Skin epidermis (tissue), 12 donors: ENCODE measurements at regions not wholly inside any gene's neighbourhood (a gene's known extent, or its start where the extent isn't known, plus 50 kb on each side); places are given as distances from the start of the nearest gene placed in this dataset.
"Not testable (repeated sequence)": the region's sequence is repeated elsewhere in the genome, so short reads cannot be mapped to it uniquely, and the experiment has no call there.

ENCODE experiments used
- H3K27ac ChIP-seq, 21 experiments: fragments of 200-600 bp; sonication (generic) in 11 of 21; one replicate each; pipeline ENCODE4 v1.5.0; 2020; ENCODE audit warnings: mild to moderate bottlenecking in 3 of 21, inconsistent platforms in 2 of 21, moderate library complexity in 2 of 21
- H3K4me3 ChIP-seq, 7 experiments: fragments of 200-600 bp; sonication (generic) in 2 of 7; one replicate each; pipeline ENCODE4 v1.5.0; 2020; ENCODE audit warnings: inconsistent platforms in 2 of 7, mild to moderate bottlenecking in 2 of 7, moderate library complexity in 1 of 7

DNA sequence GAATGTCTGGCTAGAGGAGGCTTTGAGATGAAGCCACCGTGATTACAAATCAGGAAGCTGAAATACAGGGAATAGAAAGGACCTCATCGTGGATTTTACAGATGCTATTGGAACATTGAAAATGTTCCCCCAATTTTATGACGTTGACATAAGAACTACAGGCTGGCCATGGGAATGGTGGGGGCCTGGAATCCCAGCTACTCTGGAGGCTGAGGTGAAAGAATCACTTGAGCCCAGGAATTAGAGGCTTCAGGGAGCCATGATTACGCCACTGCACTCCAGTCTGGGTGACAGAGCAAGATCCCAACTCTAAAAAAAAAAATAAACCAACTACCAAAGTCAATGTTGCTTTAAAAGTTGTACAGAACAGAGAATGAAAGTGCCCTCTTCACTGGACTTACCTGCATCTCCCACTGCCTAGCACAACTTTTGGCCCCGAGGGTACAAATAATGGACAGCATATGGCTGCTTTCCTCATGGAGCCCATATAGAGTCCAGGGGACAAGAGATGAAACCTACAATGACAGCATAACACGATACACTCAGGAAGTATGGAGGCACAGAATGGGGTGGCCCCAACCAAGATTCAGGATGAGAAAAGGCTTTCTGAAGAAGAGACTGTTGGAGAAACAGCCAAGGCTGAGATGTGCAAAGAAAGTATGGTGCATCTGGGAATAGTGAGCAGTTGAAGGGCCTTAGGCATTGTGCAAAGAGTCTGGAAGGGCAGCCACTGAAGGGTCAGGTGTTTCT, 254.8 kb downstream of the MYCN start:
- no peak overlapping the region for H3K4me3 ChIP-seq
- H3K27ac ChIP-seq = no peak overlapping the region

GRCh38 chr2:16194530-16194929, 254.2 kb downstream of the MYCN start:
- no peak overlapping the region for H3K27ac ChIP-seq

DNA sequence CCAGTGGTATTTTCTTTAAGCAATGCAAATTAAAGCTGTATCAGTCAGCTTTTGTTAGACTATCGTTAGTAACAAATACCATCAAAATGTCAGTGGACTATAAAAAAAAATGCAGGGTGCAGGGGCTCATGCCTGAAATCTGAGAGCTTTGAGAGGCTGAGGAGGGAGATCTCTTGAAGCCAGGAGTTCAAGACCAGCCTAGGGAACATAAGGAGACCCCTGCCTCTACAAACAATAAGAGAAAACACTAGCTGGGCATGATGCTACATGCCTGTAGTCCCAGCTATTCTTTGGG, 253.7 kb downstream of the MYCN start:
- H3K4me3 ChIP-seq = no peak overlapping the region
- H3K27ac ChIP-seq = no peak overlapping the region

More at GRCh38 chr2:16194530-16194929, 254.2 kb downstream of the MYCN start:
- no peak overlapping the region for H3K4me3 ChIP-seq

- no peak overlapping the region for H3K27ac ChIP-seq
Measured at GRCh38 chr2:16192416-16193216, 252.3 kb downstream of the MYCN start.

DNA sequence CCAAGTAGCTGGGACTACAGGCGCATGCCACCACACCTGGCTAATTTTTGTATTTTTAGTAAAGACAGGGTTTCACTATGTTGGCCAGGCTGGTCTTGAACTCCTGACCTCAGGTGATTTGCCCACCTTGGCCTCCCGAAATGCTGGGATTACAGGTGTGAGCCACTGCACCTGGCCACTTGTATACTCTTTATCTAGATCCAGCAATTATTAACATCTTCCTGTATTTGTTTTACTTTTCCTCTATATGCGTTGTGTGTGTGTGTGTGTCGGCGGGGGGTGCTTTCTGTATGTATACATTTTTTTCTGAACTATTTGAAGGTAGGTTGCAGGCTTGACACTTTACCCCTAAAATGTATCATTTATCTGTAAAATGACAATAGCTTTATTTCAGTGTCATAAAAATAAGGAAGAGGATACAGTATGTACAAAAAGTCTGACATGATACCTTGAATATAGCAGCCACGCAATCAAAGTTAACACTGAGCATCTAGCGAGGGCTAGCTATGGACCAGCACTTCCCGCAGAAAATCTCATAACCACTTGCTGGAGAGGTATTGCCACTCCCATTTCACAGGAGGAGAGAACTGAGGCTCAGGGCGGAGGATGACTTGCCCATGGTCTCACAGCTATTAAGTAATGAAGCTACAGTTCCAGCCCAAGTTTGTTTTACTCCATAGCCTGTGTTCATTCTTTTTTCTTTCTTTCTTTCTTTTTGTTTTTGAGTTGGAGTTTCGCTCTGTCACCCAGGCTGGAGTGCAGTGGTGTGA, 251.3 kb downstream of the MYCN start:
- Histone ChIP-seq H3K27ac (no peak overlapping the region), H3K4me3 (no peak overlapping the region)

More at GRCh38 chr2:16192416-16193216, 252.3 kb downstream of the MYCN start:
- no peak overlapping the region for H3K4me3 ChIP-seq

DNA sequence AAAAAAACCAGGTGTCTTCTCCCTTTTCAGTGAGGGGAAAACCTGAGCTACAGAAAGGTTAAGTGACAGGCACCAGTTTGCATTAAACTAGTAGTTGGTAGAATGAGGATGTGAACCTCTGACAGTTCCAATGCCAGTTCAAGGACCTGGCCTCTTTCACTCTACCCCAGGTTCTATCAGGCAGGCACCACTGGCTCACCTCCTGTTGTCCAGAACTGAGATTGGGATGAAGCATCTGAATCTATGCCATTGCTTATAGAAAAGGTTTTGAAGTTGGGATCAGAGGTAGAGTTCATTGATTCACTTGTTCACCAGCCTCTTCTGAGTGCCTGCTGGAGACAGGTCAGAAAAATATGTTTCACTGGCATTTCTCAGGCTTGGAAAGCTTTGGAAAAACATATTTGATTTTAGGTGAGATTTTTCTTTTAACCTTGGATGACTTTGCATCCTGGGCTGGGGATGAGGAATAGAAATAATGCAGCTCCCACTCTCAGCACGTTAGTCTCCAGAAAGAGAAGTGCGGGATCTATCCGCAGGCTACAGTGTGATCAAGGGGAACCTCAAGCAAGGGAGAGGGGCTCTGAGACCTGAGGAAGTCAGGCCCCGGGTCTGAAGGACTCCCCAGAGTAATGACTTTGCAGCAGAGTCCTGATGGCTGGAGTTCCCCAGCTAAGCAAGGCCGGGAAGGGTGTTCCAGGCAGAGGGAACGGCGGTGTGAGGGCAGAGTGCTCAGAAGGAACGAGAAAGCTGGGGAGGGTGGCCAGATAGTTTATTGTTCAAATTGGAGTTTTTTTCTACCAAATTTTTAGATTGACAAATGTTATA, 250.3 kb downstream of the MYCN start:
- no peak overlapping the region for H3K27ac ChIP-seq
- no peak overlapping the region for H3K4me3 ChIP-seq

DNA sequence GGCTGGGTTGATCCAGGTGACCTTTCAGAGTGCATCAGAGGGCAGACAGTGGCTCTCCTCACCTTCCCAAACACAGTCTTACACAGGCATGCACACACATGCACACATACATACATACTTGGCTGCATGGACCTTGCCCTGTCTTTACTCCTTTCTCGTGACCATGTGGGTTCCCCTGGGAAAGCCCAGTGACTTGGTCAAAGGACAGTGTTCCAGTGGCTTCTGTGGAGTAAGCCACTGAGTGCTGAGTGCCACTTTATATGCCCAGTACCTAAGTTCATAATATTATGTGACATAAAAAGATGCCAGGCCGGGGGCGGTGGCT, 249.4 kb downstream of the MYCN start:
- Histone ChIP-seq H3K4me3 (no peak overlapping the region), H3K27ac (no peak overlapping the region)

- no peak overlapping the region for H3K27ac ChIP-seq
- H3K4me3 ChIP-seq = no peak overlapping the region
Measured at GRCh38 chr2:16189029-16189835, 248.9 kb downstream of the MYCN start.

- H3K27ac ChIP-seq = no peak overlapping the region
- no peak overlapping the region for H3K4me3 ChIP-seq
Measured at GRCh38 chr2:16188261-16188890, 248.0 kb downstream of the MYCN start.

DNA sequence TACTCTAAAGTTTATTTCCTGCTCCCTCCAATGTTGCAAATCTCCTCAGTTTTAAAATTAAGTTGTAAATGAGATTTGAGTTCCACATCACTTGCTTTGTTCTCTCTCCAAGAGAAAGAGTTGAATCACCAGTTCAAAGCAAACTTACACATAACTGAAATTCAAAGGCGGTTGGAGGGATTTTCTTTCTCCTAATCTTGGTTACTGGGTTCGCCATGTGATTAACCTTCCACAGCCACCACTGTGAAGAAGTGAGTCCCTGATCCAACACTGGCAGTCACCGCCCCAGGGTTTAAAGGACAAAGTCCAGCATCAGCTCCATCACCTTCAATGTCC, 247.1 kb downstream of the MYCN start:
- H3K27ac ChIP-seq = no peak overlapping the region

DNA sequence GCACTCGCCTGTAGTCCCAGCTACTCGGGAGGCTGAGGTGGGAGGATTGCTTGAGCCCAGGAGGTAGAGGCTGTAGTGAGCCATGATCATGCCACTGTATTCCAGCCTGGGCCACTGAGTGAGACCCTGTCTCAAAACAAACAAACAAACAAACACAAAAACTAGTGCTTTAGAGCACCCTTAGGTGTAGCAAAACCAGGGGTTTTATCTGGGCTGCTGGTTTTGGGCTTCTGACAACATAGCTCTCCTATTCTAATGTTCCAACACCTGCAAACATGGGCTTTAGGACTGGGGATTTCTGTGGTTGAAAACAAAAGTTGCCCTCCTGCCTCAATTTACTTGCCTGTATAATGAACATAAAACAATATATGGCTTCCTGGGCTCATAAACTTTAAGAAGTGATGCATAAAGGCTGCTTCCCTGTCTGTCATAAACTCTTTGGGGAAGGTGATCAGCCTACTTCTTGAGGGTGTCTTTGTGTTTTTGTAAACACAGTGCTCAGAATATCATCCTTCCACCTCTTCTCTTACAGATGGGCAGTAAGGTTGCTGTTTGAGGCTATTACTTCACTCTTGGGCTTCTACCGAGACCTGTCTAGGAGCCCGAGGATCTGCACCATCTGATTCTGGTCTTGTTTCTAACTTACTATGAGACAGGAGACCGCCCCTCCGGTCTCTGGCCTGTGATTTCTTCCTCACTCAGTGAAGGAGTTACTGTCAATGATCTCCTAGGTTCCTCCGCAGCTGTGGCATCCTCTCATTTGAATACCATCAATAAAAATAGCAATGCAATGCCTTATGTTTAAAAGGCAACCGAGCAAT, 246.5 kb downstream of the MYCN start:
- Histone ChIP-seq H3K27ac (no peak overlapping the region), H3K4me3 (no peak overlapping the region)

More for the DNA sequence above, 247.1 kb downstream of the MYCN start:
- H3K4me3 ChIP-seq = no peak overlapping the region

- Histone ChIP-seq H3K27ac (no peak overlapping the region), H3K4me3 (no peak overlapping the region)
Measured at GRCh38 chr2:16185801-16186272, 245.5 kb downstream of the MYCN start.

DNA sequence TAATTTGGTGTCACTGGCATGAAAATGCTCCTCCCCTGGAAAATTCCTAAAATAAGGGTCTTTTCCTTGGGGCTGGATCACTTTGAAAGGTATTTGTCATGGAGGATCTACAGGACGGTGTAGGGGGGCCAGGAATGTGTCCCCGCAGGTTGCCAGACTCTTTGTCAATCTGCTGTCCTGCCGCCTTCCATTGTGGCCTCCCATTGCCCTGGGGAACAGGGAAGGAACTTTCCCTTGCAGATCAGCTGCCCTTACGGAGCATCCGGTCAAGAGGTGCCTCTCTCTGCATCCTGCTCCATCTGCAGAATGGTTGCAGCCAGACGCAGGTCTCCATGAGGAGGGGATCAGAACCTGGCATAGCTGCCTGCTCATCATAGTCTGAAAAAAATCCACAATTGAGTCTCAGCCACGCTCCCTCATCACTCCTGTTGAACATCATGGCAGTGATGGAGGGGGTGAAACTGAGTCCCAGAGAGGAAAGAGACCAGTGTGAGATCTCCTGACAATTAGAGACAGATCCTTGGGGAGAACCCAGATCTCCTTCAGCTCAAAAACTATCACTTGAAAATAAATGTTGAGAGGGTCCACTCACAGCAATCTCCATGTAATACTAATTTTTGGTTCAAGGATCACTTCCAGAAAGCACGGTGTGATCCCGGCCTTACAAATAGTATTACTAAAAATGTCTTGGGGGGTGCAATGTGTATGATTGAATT, 244.8 kb downstream of the MYCN start:
- H3K27ac ChIP-seq = no peak overlapping the region

DNA sequence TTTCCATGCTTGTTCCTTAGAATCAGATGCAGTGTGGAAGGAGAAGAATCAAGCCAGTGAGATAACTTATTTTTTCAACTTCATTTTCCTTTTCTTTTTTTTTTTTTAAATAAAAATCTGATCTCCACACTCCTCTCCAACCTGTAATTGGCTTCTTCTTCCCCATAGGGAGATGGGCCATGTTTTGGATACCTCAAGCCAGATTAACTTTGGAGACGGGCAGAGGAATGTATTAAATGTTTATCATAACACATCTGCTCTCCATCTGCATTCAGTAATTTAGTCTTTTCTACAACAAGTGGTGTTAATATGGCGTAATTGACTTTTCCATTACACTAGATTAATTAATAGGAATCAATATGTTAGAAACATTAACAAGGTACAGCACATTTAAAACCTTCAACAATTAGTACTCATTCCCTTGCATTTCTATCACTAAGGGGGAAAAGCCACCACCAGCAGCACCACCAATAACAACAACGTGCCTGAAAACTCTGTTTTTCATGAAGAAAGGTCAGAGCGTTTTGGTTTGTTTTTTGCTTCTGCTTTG, 244.1 kb downstream of the MYCN start:
- no peak overlapping the region for H3K27ac ChIP-seq
- H3K4me3 ChIP-seq = no peak overlapping the region

More for the DNA sequence above, 244.8 kb downstream of the MYCN start:
- H3K4me3 ChIP-seq = no peak overlapping the region

- no peak overlapping the region for H3K27ac ChIP-seq
- H3K4me3 ChIP-seq = no peak overlapping the region
Measured at GRCh38 chr2:16183345-16183744, 243.0 kb downstream of the MYCN start.

DNA sequence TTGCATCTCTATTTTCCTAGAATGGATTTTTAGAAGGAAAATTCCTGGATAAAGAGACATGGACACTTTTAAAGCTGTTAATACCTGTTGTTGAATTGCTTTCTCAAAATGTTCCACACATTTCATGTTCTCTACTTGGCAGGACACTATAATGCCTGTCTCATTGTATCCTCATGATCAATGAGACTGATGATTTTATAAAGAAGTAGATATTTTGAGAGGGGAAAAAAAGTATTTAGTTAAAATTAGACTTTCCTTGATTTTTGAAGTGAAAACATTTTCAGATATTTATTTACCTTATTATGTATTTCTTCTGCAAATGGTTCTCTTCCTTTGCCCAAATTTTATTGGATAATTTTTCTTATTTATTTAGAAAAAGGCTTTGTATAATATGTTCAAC, 242.5 kb downstream of the MYCN start:
- H3K4me3 ChIP-seq = no peak overlapping the region
- no peak overlapping the region for H3K27ac ChIP-seq

GRCh38 chr2:16182311-16182815, 242.0 kb downstream of the MYCN start:
- H3K4me3 ChIP-seq, H3K27ac ChIP-seq: not testable (repeated sequence)
